ENCODE measurements at regions not wholly inside any gene's neighbourhood (a gene's known extent, or its start where the extent isn't known, plus 50 kb on each side); places are given as distances from the start of the nearest gene placed in this dataset.

DNA sequence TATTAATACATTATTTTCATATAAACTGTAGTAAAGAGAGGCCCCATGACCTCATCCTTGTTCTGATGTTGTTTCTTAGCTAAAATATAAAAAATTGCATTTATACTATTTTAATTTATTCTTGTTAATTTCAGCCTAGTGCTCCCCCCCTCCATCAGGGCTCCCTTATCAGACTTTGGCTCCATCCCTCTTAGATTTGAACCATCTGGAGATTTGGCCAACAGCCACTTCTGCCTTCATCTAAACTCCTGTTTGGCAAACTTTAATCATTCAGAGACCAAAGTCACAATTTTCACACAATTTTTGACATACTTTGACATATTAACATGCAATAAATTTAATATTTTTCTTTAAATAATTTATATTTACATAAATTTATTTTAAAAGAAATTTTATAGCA, 569.3 kb downstream of the TDRD15 start:
- TF ChIP-seq, protein P1, sequence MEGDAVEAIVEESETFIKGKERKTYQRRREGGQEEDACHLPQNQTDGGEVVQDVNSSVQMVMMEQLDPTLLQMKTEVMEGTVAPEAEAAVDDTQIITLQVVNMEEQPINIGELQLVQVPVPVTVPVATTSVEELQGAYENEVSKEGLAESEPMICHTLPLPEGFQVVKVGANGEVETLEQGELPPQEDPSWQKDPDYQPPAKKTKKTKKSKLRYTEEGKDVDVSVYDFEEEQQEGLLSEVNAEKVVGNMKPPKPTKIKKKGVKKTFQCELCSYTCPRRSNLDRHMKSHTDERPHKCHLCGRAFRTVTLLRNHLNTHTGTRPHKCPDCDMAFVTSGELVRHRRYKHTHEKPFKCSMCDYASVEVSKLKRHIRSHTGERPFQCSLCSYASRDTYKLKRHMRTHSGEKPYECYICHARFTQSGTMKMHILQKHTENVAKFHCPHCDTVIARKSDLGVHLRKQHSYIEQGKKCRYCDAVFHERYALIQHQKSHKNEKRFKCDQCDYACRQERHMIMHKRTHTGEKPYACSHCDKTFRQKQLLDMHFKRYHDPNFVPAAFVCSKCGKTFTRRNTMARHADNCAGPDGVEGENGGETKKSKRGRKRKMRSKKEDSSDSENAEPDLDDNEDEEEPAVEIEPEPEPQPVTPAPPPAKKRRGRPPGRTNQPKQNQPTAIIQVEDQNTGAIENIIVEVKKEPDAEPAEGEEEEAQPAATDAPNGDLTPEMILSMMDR (IDR thresholded peaks at IDR 0.05; ENCODE audit: low read depth, low read length, missing control alignments): no peak

DNA sequence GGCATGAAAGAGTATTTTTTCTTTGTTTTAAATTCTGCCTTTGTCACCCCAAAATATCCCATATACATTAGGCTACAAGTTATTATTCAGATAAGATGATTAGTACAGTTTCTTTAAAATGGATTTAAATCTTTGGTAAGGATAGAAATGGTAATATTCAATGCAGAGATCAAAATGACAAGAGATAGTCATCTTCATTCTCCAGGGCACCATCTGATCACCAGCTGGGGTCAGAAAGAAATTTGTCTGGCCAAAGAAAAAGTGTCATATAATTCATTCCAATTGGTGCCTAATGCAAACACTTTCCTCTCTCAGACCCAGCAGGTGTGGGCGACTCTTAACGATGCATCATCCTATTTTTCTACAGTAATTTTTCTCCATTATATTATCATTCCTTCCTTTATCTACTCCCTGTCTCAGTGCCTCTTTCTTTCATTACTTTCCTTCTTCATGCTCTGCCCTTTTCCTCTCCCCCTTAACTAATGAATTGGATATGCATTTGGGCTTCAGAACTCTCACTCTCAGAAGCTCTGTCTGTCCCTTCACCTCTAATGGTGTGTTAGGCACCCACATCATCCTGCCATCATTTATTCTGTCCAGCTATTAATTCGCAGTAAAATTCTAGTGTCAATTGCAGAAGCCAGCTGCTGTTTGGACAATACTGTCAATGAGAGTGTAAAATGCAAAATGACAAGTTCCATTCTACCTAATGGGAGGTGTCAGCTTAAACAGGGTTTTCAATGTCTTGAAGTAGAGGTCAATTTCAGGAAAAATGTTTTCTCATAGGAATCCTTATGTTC, 570.5 kb downstream of the TDRD15 start:
- TF ChIP-seq, protein P1 (IDR thresholded peaks at IDR 0.05; ENCODE audit: low read depth, low read length, missing control alignments): no peak
- H3K4me3 ChIP-seq (replicated peaks; ENCODE audit: low read depth, low read length): no peak overlapping the region
- DNase-seq (ENCODE audit: extremely low read depth, low read depth): no peak

More for the DNA sequence above, 569.3 kb downstream of the TDRD15 start:
- DNase-seq (ENCODE audit: extremely low read depth, low read depth): no peak
- H3K4me3 ChIP-seq (replicated peaks; ENCODE audit: low read depth, low read length): no peak overlapping the region

DNA sequence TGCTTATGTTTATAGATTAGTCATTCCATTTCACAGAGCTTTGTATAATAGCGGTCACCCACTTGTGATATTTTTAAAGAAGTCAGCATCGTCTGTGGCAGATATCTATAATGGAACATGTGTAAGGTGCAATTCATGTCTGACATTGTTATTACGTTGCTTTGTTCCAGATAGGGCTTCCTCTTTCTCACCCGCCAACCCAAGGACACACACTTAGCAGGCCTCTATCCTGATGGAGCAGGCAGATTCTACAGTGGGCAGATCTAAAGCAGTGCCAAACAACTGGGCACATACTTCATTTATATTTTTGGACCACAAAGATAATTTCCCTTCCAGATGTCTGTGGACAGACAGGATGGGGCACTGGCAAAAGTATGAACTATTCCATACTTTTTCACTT, 573.1 kb downstream of the TDRD15 start:
- TF ChIP-seq, protein P1 (IDR thresholded peaks at IDR 0.05; ENCODE audit: low read depth, low read length, missing control alignments): no peak
- no peak for DNase-seq (ENCODE audit: extremely low read depth, low read depth)
- H3K4me3 ChIP-seq (replicated peaks; ENCODE audit: low read depth, low read length): no peak overlapping the region

DNA sequence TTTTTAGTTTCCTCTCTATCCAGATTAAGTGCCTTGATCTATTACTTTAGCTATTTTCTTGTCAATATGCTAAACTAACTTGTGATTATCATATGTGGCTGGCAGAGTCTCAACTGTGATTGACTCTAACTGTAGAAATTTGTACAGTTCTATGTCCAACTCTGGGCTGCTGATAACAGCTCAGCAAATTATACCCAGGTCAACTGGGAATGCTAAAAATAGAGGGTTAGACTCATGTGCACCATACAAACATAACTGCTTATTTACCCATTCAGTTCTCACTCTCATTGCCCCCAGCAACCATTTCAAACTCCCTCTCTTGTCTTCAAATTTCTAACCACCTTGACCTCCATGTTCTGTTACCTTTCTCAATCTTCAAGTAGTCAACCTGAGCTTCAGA, 576.9 kb downstream of the TDRD15 start:
- no peak for DNase-seq (ENCODE audit: extremely low read depth, low read depth)
- H3K4me3 ChIP-seq (replicated peaks; ENCODE audit: low read depth, low read length): no peak overlapping the region
- TF ChIP-seq, protein P1 (IDR thresholded peaks at IDR 0.05; ENCODE audit: low read depth, low read length, missing control alignments): no peak

DNA sequence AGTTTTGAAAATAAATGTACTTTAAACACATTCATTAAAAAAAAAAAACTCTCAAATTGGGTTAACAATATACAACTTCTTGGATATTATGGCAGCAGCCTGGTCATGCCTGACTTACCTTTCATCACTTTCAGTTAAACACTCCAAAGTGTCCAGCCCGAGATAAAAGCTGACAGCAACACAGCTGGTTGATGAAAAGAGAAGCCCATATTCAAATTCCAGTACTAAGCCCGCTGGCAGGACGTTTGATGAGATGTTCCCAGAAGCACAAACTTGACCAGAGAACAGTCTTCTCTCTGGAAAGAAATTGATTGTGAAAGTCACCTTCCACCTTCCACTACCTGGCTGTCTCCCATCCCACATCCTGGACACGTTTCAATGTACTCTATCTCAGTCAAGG, 586.3 kb downstream of the TDRD15 start:
- H3K4me3 ChIP-seq (replicated peaks; ENCODE audit: low read depth, low read length): no peak overlapping the region
- no peak for DNase-seq (ENCODE audit: extremely low read depth, low read depth)
- TF ChIP-seq, protein P1 (IDR thresholded peaks at IDR 0.05; ENCODE audit: low read depth, low read length, missing control alignments): no peak

DNA sequence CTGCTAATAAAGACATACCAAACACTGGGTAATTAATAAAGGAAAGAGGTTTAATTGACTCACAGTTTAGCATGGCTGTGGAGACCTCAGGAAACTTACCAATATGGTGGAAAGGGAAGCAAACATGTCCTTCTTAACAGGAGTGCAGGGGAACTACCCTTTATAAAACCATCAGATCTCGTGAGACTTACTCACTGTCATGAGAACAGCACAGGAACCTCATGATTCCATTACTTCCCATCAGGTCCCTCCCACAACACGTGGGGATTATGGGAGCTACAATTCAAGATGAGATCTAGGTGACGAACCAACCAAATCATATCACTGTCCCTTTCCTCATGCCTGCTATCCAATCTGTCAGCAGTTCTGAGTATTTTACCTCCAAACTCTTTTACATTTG, 586.7 kb downstream of the TDRD15 start:
- DNase-seq (ENCODE audit: extremely low read depth, low read depth): no peak
- TF ChIP-seq, protein P1 (IDR thresholded peaks at IDR 0.05; ENCODE audit: low read depth, low read length, missing control alignments): no peak
- no peak overlapping the region for H3K4me3 ChIP-seq (replicated peaks; ENCODE audit: low read depth, low read length)

Data from HFF-Myc (cell line).